ENCODE measurements at regions not wholly inside any gene's neighbourhood (a gene's known extent, or its start where the extent isn't known, plus 50 kb on each side); places are given as distances from the start of the nearest gene placed in this dataset.

- no peak overlapping the region for H3K9ac ChIP-seq (ENCODE audit: low read length)
- DNase-seq = no peak
These were observed 231.0 kb downstream of the RBM19 start for GRCh38 chr12:113735131-113735530.

GRCh38 chr12:113734503-113734902 is 231.6 kb downstream of the RBM19 start:
- Histone ChIP-seq H3K4me2 (ENCODE audit: low read depth, low read length) (no peak overlapping the region), H2AFZ (ENCODE audit: low read length) (no peak overlapping the region), H3K79me2 (ENCODE audit: low read length) (no peaks in the 10 kb centered on the region), H3K9me3 (replicated peaks; ENCODE audit: insufficient read depth, low read length) (no peaks in the 10 kb centered on the region), H3K9me2 (replicated peaks; ENCODE audit: insufficient read depth, low read length) (no peaks in the 10 kb centered on the region), H3K4me3 (ENCODE audit: low read length) (no peak overlapping the region), H3F3A (ENCODE audit: insufficient read depth, low read length) (no peaks in the 10 kb centered on the region), H3K27me3 (replicated peaks; ENCODE audit: insufficient read depth, low read length) (no peaks in the 10 kb centered on the region), H3K9ac (ENCODE audit: low read length) (no peak overlapping the region), H3K36me3 (replicated peaks; ENCODE audit: insufficient read depth, low read length) (no peaks in the 10 kb centered on the region), H3K27ac (ENCODE audit: low read length) (no peak overlapping the region), H4K20me1 (ENCODE audit: insufficient read depth, low read length) (no peaks in the 10 kb centered on the region), H3K4me1 (ENCODE audit: low read length) (no peaks in the 10 kb centered on the region)
- TF ChIP-seq EZH2phosphoT487 (IDR thresholded peaks at IDR 0.05; ENCODE audit: low read length) (no peak), CTCF (IDR thresholded peaks at IDR 0.05; ENCODE audit: low read length) (no peak), EZH2 (optimal IDR thresholded peaks at IDR 0.05; ENCODE audit: low read depth, low read length) (no peak)
- DNase-seq = no peak

More at GRCh38 chr12:113735131-113735530, 231.0 kb downstream of the RBM19 start:
- no peaks in the 10 kb centered on the region for H3K9me3 ChIP-seq (replicated peaks; ENCODE audit: insufficient read depth, low read length)
- H3K4me3 ChIP-seq (ENCODE audit: low read length) = no peak overlapping the region
- H3F3A ChIP-seq (ENCODE audit: insufficient read depth, low read length) = no peaks in the 10 kb centered on the region
- no peak overlapping the region for H3K27ac ChIP-seq (ENCODE audit: low read length)
- no peaks in the 10 kb centered on the region for H3K36me3 ChIP-seq (replicated peaks; ENCODE audit: insufficient read depth, low read length)
- H3K27me3 ChIP-seq (replicated peaks; ENCODE audit: insufficient read depth, low read length) = no peaks in the 10 kb centered on the region
- no peaks in the 10 kb centered on the region for H3K4me1 ChIP-seq (ENCODE audit: low read length)
- H2AFZ ChIP-seq (ENCODE audit: low read length) = no peak overlapping the region
- no peaks in the 10 kb centered on the region for H4K20me1 ChIP-seq (ENCODE audit: insufficient read depth, low read length)
- TF ChIP-seq CTCF (IDR thresholded peaks at IDR 0.05; ENCODE audit: low read length) (no peak), EZH2phosphoT487 (IDR thresholded peaks at IDR 0.05; ENCODE audit: low read length) (no peak), EZH2 (optimal IDR thresholded peaks at IDR 0.05; ENCODE audit: low read depth, low read length) (no peak)
- H3K4me2 ChIP-seq (ENCODE audit: low read depth, low read length) = no peak overlapping the region
- H3K79me2 ChIP-seq (ENCODE audit: low read length) = no peaks in the 10 kb centered on the region
- H3K9me2 ChIP-seq (replicated peaks; ENCODE audit: insufficient read depth, low read length) = no peaks in the 10 kb centered on the region

- H3F3A ChIP-seq (ENCODE audit: insufficient read depth, low read length) = no peaks in the 10 kb centered on the region
- TF ChIP-seq EZH2 (optimal IDR thresholded peaks at IDR 0.05; ENCODE audit: low read depth, low read length) = no peak
- TF ChIP-seq EZH2phosphoT487 (IDR thresholded peaks at IDR 0.05; ENCODE audit: low read length) = no peak
- TF ChIP-seq CTCF (IDR thresholded peaks at IDR 0.05; ENCODE audit: low read length) = no peak
- no peaks in the 10 kb centered on the region for H3K9me2 ChIP-seq (replicated peaks; ENCODE audit: insufficient read depth, low read length)
- no peaks in the 10 kb centered on the region for H3K4me1 ChIP-seq (ENCODE audit: low read length)
- no peak overlapping the region for H3K4me2 ChIP-seq (ENCODE audit: low read depth, low read length)
- no peak overlapping the region for H3K4me3 ChIP-seq (ENCODE audit: low read length)
- H3K36me3 ChIP-seq (replicated peaks; ENCODE audit: insufficient read depth, low read length) = no peaks in the 10 kb centered on the region
- H3K27me3 ChIP-seq (replicated peaks; ENCODE audit: insufficient read depth, low read length) = no peaks in the 10 kb centered on the region
- no peak overlapping the region for H2AFZ ChIP-seq (ENCODE audit: low read length)
- DNase-seq = no peak
- no peak overlapping the region for H3K9ac ChIP-seq (ENCODE audit: low read length)
- no peak overlapping the region for H3K27ac ChIP-seq (ENCODE audit: low read length)
- H3K79me2 ChIP-seq (ENCODE audit: low read length) = no peaks in the 10 kb centered on the region
- no peaks in the 10 kb centered on the region for H4K20me1 ChIP-seq (ENCODE audit: insufficient read depth, low read length)
- H3K9me3 ChIP-seq (replicated peaks; ENCODE audit: insufficient read depth, low read length) = no peaks in the 10 kb centered on the region
These were observed 233.2 kb downstream of the RBM19 start for GRCh38 chr12:113732916-113733315.
